Transverse colon (tissue), 4 donors: ENCODE measurements at regions not wholly inside any gene's neighbourhood (a gene's known extent, or its start where the extent isn't known, plus 50 kb on each side); places are given as distances from the start of the nearest gene placed in this dataset.
"Not testable (repeated sequence)": the region's sequence is repeated elsewhere in the genome, so short reads cannot be mapped to it uniquely, and the experiment has no call there.

Experiments
- DNase-seq: peaks from one replicate; pipeline ENCODE4 v3.0.0-alpha.2; 2019
- H3K27ac ChIP-seq, 4 donors: fragments of 200-600 bp; sonication (generic); 2 replicates each; pipeline ENCODE4 v1.5.1; 2016 to 2018; ENCODE audit warnings: inconsistent platforms in 4 of 4
- H3K27me3 ChIP-seq: fragments of 200-600 bp; sonication (generic); 2 replicates; pipeline ENCODE4 v1.5.1; 2017; ENCODE audit warnings: inconsistent platforms
- H3K36me3 ChIP-seq, 4 donors: fragments of 200-600 bp; sonication (generic); 2 replicates each; pipeline ENCODE4 v1.5.1; 2017 to 2019; ENCODE audit warnings: inconsistent platforms in 4 of 4
- H3K4me1 ChIP-seq, 4 donors: fragments of 200-600 bp; sonication (generic); 2 replicates each; pipeline ENCODE4 v1.5.1; 2017 to 2020; ENCODE audit warnings: inconsistent platforms in 4 of 4
- H3K4me3 ChIP-seq, 4 donors: fragments of 200-600 bp; sonication (generic); 1 replicate in 1 of 4; 2 replicates in 3 of 4; pipeline versions ENCODE4 v1.5.1 to v1.6.1; 2017 to 2019; ENCODE audit warnings: inconsistent platforms in 4 of 4
- H3K9me3 ChIP-seq, 2 donors: fragments of 200-600 bp; sonication (generic); 2 replicates each; pipeline ENCODE4 v1.5.1; 2017 to 2019; ENCODE audit warnings: inconsistent platforms in 2 of 2
- EP300 ChIP-seq: sonication (generic); formaldehyde crosslinking; IDR thresholded peaks from one replicate; pipeline ENCODE4 v1.6.1; 2017; ENCODE audit warnings: antibody characterized with exemption, low read depth
- POLR2A ChIP-seq: fragments of 450-650 bp; IDR thresholded peaks from one replicate; pipeline ENCODE4 v1.6.1; 2016; ENCODE audit warnings: antibody characterized with exemption, mild to moderate bottlenecking, moderate library complexity
- POLR2AphosphoS5 ChIP-seq, 3 donors: sonication (generic); formaldehyde crosslinking; IDR thresholded peaks; one replicate each; pipeline ENCODE4 v1.6.1; 2016; ENCODE audit warnings: antibody characterized with exemption in 3 of 3
- WGBS, 2 donors: methylation state at CpG; one replicate each; pipeline ENCODE4 v1.1.5; 2018; ENCODE audit warnings: low coverage in 1 of 2; 5-methylcytosine and 5-hydroxymethylcytosine counted together
- in situ Hi-C, 4 donors: fragments of 200-750 bp; cut with MboI; loops; one replicate each; pipeline versions ENCODE4 v1.15.0 to v1.15.1; 2017; ENCODE audit warnings: low sequenced_read_pairs in 3 of 4, low pct_ligation_motif_present in 1 of 4, low pct_unique_long_range_greater_than_20kb in 1 of 4
- intact Hi-C: fragments of 100-400 bp; cut with DNase I; formaldehyde crosslinking; loops from one replicate; pipeline ENCODE4 v1.15.1; 2023; ENCODE audit warnings: low total_unique reads
- TF ChIP-seq, protein P1 (sequence below), 5 experiments: fragments of 200-600 bp in 3 of 5; fragments of 450-650 bp in 2 of 5; sonication (generic) in 3 of 5; IDR thresholded peaks; 1 replicate in 2 of 5; 2 replicates in 3 of 5; pipeline ENCODE4 v1.5.1; 2016 to 2017; ENCODE audit warnings: antibody characterized with exemption in 5 of 5, inconsistent platforms in 3 of 5, mild to moderate bottlenecking in 2 of 5, moderate library complexity in 1 of 5

DNA sequence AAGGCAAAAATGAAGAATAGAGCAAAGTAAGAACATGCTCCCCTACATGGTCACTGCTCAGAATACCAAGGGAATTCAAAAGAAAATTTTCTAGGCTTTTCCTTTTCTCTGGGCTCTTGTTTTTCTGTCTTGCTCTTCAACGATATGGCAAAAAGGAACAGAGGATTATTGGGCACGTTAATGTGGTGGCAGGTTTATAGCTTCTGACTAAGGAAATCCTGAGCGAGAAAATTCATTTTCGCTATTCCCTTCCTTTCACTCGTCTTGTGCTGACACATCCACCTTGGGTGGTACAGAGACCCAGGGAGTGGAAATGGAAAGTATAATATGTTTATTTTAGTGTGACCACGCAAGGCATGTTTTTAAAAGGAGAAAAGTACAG, 132.8 kb downstream of the TRIM27 start:
- Histone ChIP-seq H3K36me3 (no peaks in the 10 kb centered on the region), H3K4me3 (no peak overlapping the region), H3K4me1 (peaks cover 0 to 12% (median 2%) of the 10 kb centered on the region in 4 donors), H3K27ac (no peak overlapping the region), H3K27me3 (peaks cover 100% of the 10 kb centered on the region), H3K9me3 (peaks cover 0 to 3% of the 10 kb centered on the region in 2 donors)
- no peak for TF ChIP-seq POLR2AphosphoS5 (IDR thresholded peaks at IDR 0.05)
- no peak for TF ChIP-seq EP300
- TF ChIP-seq, protein P1, sequence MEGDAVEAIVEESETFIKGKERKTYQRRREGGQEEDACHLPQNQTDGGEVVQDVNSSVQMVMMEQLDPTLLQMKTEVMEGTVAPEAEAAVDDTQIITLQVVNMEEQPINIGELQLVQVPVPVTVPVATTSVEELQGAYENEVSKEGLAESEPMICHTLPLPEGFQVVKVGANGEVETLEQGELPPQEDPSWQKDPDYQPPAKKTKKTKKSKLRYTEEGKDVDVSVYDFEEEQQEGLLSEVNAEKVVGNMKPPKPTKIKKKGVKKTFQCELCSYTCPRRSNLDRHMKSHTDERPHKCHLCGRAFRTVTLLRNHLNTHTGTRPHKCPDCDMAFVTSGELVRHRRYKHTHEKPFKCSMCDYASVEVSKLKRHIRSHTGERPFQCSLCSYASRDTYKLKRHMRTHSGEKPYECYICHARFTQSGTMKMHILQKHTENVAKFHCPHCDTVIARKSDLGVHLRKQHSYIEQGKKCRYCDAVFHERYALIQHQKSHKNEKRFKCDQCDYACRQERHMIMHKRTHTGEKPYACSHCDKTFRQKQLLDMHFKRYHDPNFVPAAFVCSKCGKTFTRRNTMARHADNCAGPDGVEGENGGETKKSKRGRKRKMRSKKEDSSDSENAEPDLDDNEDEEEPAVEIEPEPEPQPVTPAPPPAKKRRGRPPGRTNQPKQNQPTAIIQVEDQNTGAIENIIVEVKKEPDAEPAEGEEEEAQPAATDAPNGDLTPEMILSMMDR (IDR thresholded peaks at IDR 0.05): no peak
- no peak for TF ChIP-seq POLR2A
- WGBS, 2 donors: 28 to 31% methylated on average over 6 of the region's 6 CpGs
- intact Hi-C loops: no loop called here
- no peak for DNase-seq
- in situ Hi-C loops: no loop called here

DNA sequence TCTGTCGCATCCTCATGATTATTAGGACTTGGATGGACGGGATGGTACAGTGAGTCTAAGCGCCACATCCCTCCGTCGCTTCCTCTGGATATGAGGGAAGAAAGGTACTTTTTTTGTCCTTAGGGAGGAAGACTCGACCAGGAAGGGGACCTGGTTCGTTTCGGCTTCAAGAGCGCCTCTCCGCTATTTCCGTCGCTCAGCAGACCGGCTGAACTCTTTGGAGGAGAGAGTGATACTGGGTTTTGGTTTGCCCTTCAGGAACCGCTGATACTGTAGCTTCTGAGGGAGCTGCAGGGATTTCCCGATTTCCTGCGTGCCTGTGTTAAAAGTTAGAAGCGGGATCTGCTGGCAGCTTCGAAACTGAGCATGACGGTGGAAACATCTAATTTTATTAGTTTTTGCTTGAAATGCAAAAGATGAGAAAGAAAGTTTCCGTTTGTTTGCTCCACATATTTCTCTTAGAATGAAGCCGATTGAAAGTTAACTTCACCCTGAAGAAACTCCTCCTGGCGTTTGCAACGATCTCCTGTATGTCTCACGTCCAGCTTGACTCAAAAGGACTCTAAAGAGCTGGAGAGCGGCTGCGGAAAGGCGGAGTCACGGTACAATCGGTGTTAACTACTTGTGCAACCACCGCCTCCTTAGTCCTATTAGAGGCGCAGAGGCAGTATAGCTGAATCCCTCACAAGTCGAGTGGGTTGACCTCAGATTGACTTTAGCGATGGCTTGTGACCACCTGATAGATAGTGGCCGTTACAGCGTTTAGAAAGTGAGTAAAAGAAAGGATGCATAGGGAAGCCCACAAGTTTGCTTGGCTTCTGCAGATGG, 129.4 kb downstream of the TRIM27 start:
- WGBS, 2 donors: 3% methylated on average over 5 to 35 of the region's 35 CpGs
- Histone ChIP-seq H3K4me1 (peaks cover 0 to 12% (median 2%) of the 10 kb centered on the region in 4 donors), H3K9me3 (peaks cover 0 to 3% of the 10 kb centered on the region in 2 donors), H3K27ac (no peak overlapping the region), H3K27me3 (peaks cover 95% of the 10 kb centered on the region), H3K36me3 (no peaks in the 10 kb centered on the region), H3K4me3 (no peak overlapping the region)
- in situ Hi-C loops: no loop called here
- TF ChIP-seq, protein P1 (IDR thresholded peaks at IDR 0.05): no peak
- no peak for TF ChIP-seq POLR2A
- TF ChIP-seq EP300: no peak
- TF ChIP-seq POLR2AphosphoS5 (IDR thresholded peaks at IDR 0.05): no peak
- intact Hi-C loops: no loop called here
- no peak for DNase-seq

DNA sequence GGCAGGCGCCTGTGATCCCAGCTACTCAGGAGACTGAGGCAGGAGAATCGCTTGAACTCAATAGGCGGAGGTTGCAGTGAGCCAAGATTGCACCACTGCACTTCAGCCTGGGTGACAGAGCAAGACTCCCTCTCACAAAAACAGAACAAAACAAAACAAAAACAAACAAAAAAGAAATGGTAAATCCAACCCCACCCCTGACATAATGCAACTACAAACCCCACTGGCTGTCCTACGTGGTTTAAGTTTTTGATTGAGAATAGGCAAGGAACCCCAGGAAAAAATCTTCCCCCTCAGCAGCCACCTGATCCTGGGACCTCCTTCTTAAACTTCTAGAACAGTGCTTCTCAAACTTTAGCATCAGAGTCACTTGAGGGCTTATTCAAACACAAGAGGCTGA, 123.1 kb downstream of the TRIM27 start:
- DNase-seq, in situ Hi-C loops, intact Hi-C loops, H3K9me3 ChIP-seq, H3K4me1 ChIP-seq, H3K4me3 ChIP-seq, H3K27ac ChIP-seq, H3K36me3 ChIP-seq: not testable (repeated sequence)
- peaks cover 88% of the 10 kb centered on the region for H3K27me3 ChIP-seq
- WGBS, 2 donors: 78 to 83% methylated on average over 4 of the region's 4 CpGs

DNA sequence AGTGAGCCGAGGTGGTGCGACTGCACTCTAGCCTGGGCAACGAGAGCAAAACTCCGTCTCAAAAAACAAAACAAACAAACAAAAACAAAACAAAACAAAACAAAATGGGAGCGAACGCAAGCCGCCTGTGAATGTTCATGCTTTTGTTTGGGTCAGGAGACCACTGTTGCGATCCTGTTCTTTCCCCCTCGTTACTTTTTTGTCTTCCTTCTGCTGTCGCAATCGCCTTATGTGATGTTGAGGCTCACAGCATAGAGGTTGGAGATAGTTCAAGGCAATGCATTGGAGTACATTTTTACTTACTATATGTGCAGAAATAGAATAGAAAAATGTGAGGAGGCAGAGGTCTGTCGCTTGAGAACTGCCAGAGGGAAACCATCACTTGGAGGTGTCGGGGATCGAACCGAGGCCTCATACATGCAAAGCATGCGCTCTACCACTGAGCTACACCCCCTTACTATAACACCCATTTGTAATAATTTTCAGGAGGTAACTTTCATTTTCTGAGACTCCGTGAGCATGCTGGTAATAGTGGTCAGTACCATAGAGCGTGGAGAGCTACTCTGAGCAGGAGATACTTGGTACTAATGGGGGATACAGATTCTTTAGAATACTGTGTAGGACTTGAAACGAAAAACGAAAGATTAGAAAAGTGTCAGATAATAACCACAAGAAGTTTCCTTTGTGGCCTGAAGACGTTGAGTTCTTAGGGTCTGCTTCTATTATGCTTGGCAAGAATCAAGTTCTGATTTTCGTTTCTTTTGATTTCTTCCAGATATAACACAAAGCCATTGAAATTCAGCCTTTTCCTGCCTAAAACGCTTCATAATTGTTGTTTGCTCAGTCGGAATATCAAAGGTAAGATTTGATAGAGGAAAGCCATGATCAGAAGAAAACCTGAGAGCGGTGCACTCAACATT, 121.1 kb downstream of the TRIM27 start:
- peaks cover 88% of the 10 kb centered on the region for H3K27me3 ChIP-seq
- DNase-seq: no peak
- TF ChIP-seq, protein P1 (IDR thresholded peaks at IDR 0.05): no peak
- TF ChIP-seq POLR2AphosphoS5 (IDR thresholded peaks at IDR 0.05) (no peak), POLR2A (no peak), EP300 (no peak)
- H3K4me3 ChIP-seq: no peak overlapping the region
- intact Hi-C loops (no loop called here), in situ Hi-C loops (no loop called here)
- H3K9me3 ChIP-seq: no peaks in the 10 kb centered on the region
- H3K27ac ChIP-seq: no peak overlapping the region
- no peaks in the 10 kb centered on the region for H3K36me3 ChIP-seq
- no peaks in the 10 kb centered on the region for H3K4me1 ChIP-seq
- WGBS, 2 donors: 44 to 50% methylated on average over 22 to 25 of the region's 25 CpGs
